ENCODE measurements at regions not wholly inside any gene's neighbourhood (a gene's known extent, or its start where the extent isn't known, plus 50 kb on each side); places are given as distances from the start of the nearest gene placed in this dataset.

- Histone ChIP-seq H3K4me2 (ENCODE audit: low read depth, low read length) (no peak overlapping the region), H4K20me1 (ENCODE audit: insufficient read depth, low read length) (no peaks in the 10 kb centered on the region), H3K4me1 (ENCODE audit: low read length) (no peaks in the 10 kb centered on the region), H3K9ac (ENCODE audit: low read length) (no peak overlapping the region), H3K9me3 (replicated peaks; ENCODE audit: insufficient read depth, low read length) (no peaks in the 10 kb centered on the region), H3K4me3 (ENCODE audit: low read length) (no peak overlapping the region), H3F3A (ENCODE audit: insufficient read depth, low read length) (no peaks in the 10 kb centered on the region), H3K27ac (ENCODE audit: low read length) (no peak overlapping the region), H3K27me3 (replicated peaks; ENCODE audit: insufficient read depth, low read length) (no peaks in the 10 kb centered on the region), H3K9me2 (replicated peaks; ENCODE audit: insufficient read depth, low read length) (no peaks in the 10 kb centered on the region), H3K79me2 (ENCODE audit: low read length) (no peaks in the 10 kb centered on the region), H2AFZ (ENCODE audit: low read length) (no peak overlapping the region), H3K36me3 (replicated peaks; ENCODE audit: insufficient read depth, low read length) (no peaks in the 10 kb centered on the region)
- TF ChIP-seq CTCF (IDR thresholded peaks at IDR 0.05; ENCODE audit: low read length): no peak
- TF ChIP-seq EZH2phosphoT487 (IDR thresholded peaks at IDR 0.05; ENCODE audit: low read length): no peak
- no peak for TF ChIP-seq EZH2 (optimal IDR thresholded peaks at IDR 0.05; ENCODE audit: low read depth, low read length)
- no peak for DNase-seq
Measured at GRCh38 chr15:31276596-31277298, 49.9 kb upstream of the KLF13 start.

All from MM.1S (cell line).